Renal pelvis (tissue), 1 donor: ENCODE measurements at regions not wholly inside any gene's neighbourhood (a gene's known extent, or its start where the extent isn't known, plus 50 kb on each side); places are given as distances from the start of the nearest gene placed in this dataset.

ENCODE experiments used
- DNase-seq: peaks from one replicate; pipeline ENCODE4 v3.0.0-alpha.2; 2013

GRCh38 chr9:75414371-75415160 is 326.3 kb downstream of the OSTF1 start:
- DNase-seq, result peak; percentile 70

GRCh38 chr9:75417471-75417870 is 329.2 kb downstream of the OSTF1 start:
- DNase-seq, result no peak

GRCh38 chr9:75418518-75418917 is 330.2 kb downstream of the OSTF1 start:
- DNase-seq, result no peak

GRCh38 chr9:75422944-75423522 is 334.7 kb downstream of the OSTF1 start:
- no peak for DNase-seq

- peak; percentile 43 for DNase-seq
These were observed 341.5 kb downstream of the OSTF1 start for GRCh38 chr9:75429531-75430475.

GRCh38 chr9:75431375-75431774 is 343.1 kb downstream of the OSTF1 start:
- DNase-seq, result no peak

- DNase-seq, result no peak
These were observed 344.1 kb downstream of the OSTF1 start for GRCh38 chr9:75432386-75432785.

GRCh38 chr9:75432888-75433287 is 344.6 kb downstream of the OSTF1 start:
- no peak for DNase-seq

- no peak for DNase-seq
These were observed 350.4 kb downstream of the OSTF1 start for GRCh38 chr9:75438716-75439115.

- no peak for DNase-seq
These were observed 352.6 kb downstream of the OSTF1 start for GRCh38 chr9:75440914-75441313.

GRCh38 chr9:75445144-75445543 is 356.8 kb downstream of the OSTF1 start:
- DNase-seq, result no peak

- DNase-seq, result no peak
These were observed 359.0 kb downstream of the OSTF1 start for GRCh38 chr9:75447281-75447680.

GRCh38 chr9:75448281-75448680 is 360.0 kb downstream of the OSTF1 start:
- no peak for DNase-seq

GRCh38 chr9:75448955-75449354 is 360.6 kb downstream of the OSTF1 start:
- no peak for DNase-seq

GRCh38 chr9:75451045-75451444 is 362.7 kb downstream of the OSTF1 start:
- no peak for DNase-seq

GRCh38 chr9:75451505-75451904 is 363.2 kb downstream of the OSTF1 start:
- peak; percentile 44 for DNase-seq

GRCh38 chr9:75452512-75452911 is 364.2 kb downstream of the OSTF1 start:
- no peak for DNase-seq

- DNase-seq, result no peak
These were observed 365.7 kb downstream of the OSTF1 start for GRCh38 chr9:75454043-75454442.

- no peak for DNase-seq
These were observed 366.6 kb downstream of the OSTF1 start for GRCh38 chr9:75454891-75455290.

- no peak for DNase-seq
These were observed 367.2 kb downstream of the OSTF1 start for GRCh38 chr9:75455444-75455921.

GRCh38 chr9:75456698-75457097 is 368.4 kb downstream of the OSTF1 start:
- no peak for DNase-seq

GRCh38 chr9:75457474-75458011 is 369.2 kb downstream of the OSTF1 start:
- DNase-seq, result no peak
